ENCODE measurements at regions not wholly inside any gene's neighbourhood (a gene's known extent, or its start where the extent isn't known, plus 50 kb on each side); places are given as distances from the start of the nearest gene placed in this dataset.

DNA sequence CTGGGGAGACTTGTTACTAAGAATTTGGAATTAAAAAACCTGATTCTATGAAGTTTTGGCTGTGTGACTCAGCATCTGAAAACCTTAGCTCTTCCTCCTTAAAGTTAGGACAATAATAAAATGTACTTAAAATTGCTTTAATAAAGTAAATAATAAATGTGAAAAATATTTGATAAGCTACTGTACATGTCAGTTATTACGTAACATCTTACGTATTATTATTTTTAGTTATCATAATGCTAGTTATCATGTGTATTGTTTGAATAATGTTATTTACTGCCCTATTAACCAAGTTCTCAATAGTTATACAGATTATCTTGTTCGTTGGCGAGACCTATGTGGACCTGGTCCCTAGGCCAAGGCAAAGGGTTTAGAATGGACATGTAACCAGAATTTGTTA is 449.2 kb upstream of the ADGRL3 start:
- Mint-ChIP-seq H3K9me3 (peaks cover 3% of the 10 kb centered on the region), H3K36me3 (ENCODE audit: insufficient read depth) (no peaks in the 10 kb centered on the region), H3K4me3 (no peak overlapping the region), H3K4me1 (ENCODE audit: low read depth) (no peaks in the 10 kb centered on the region), H3K27me3 (ENCODE audit: low read depth) (no peaks in the 10 kb centered on the region)
- ATAC-seq (no peak), DNase-seq (no peak)

- H3K4me1 Mint-ChIP-seq (ENCODE audit: low read depth), result no peaks in the 10 kb centered on the region
- no peak overlapping the region for H3K4me3 Mint-ChIP-seq
- H3K27me3 Mint-ChIP-seq (ENCODE audit: low read depth), result no peaks in the 10 kb centered on the region
- no peak for ATAC-seq
- DNase-seq, result no peak
- H3K9me3 Mint-ChIP-seq, result peaks cover 19% of the 10 kb centered on the region
- no peaks in the 10 kb centered on the region for H3K36me3 Mint-ChIP-seq (ENCODE audit: insufficient read depth)
Measured at GRCh38 chr4:60757986-60758680, 442.0 kb upstream of the ADGRL3 start.

GRCh38 chr4:60759518-60760245 is 440.4 kb upstream of the ADGRL3 start:
- H3K4me3 Mint-ChIP-seq, result no peak overlapping the region
- H3K36me3 Mint-ChIP-seq (ENCODE audit: insufficient read depth), result no peaks in the 10 kb centered on the region
- H3K9me3 Mint-ChIP-seq, result peaks cover 24% of the 10 kb centered on the region
- ATAC-seq (no peak), DNase-seq (no peak)
- H3K27me3 Mint-ChIP-seq (ENCODE audit: low read depth), result no peaks in the 10 kb centered on the region
- no peaks in the 10 kb centered on the region for H3K4me1 Mint-ChIP-seq (ENCODE audit: low read depth)

- H3K9me3 Mint-ChIP-seq, result peaks cover 5% of the 10 kb centered on the region
- no peak overlapping the region for H3K4me3 Mint-ChIP-seq
- DNase-seq (no peak), ATAC-seq (no peak)
- no peaks in the 10 kb centered on the region for H3K36me3 Mint-ChIP-seq (ENCODE audit: insufficient read depth)
- H3K4me1 Mint-ChIP-seq (ENCODE audit: low read depth), result no peaks in the 10 kb centered on the region
- H3K27me3 Mint-ChIP-seq (ENCODE audit: low read depth), result no peaks in the 10 kb centered on the region
Measured at GRCh38 chr4:60780874-60781273, 419.3 kb upstream of the ADGRL3 start.

- ATAC-seq (no peak), DNase-seq (no peak)
- Mint-ChIP-seq H3K27me3 (ENCODE audit: low read depth) (no peaks in the 10 kb centered on the region), H3K36me3 (ENCODE audit: insufficient read depth) (no peaks in the 10 kb centered on the region), H3K9me3 (peaks cover 7% of the 10 kb centered on the region), H3K4me1 (ENCODE audit: low read depth) (no peaks in the 10 kb centered on the region), H3K4me3 (no peak overlapping the region)
Measured at GRCh38 chr4:60790608-60791007, 409.5 kb upstream of the ADGRL3 start.

DNA sequence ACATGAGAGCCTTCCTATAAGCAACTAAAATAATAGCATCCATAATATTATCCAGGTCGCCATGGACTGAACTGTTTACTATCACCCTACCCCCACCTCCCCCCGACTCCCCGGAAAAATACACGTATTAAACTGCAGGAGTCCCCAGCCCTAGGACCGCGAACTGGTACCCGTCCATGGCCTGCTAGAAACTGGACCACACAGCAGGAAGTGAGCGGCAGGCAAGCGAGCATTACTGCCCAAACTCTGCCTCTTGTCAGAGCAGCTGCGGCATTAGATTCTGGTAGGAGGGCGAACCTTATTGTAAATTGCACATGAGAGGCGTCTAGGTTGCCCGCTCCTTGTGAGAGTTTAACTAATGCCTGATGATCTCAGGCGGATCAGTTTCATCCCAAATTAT is 405.8 kb upstream of the ADGRL3 start:
- Mint-ChIP-seq H3K4me1 (ENCODE audit: low read depth) (no peaks in the 10 kb centered on the region), H3K9me3 (peaks cover 7% of the 10 kb centered on the region), H3K36me3 (ENCODE audit: insufficient read depth) (no peaks in the 10 kb centered on the region), H3K4me3 (no peak overlapping the region), H3K27me3 (ENCODE audit: low read depth) (no peaks in the 10 kb centered on the region)
- no peak for ATAC-seq
- no peak for DNase-seq

- Mint-ChIP-seq H3K4me1 (ENCODE audit: low read depth) (no peaks in the 10 kb centered on the region), H3K4me3 (no peak overlapping the region), H3K27me3 (ENCODE audit: low read depth) (no peaks in the 10 kb centered on the region), H3K36me3 (ENCODE audit: insufficient read depth) (no peaks in the 10 kb centered on the region), H3K9me3 (peaks cover 4% of the 10 kb centered on the region)
- ATAC-seq, result no peak
- DNase-seq, result no peak
Measured at GRCh38 chr4:60799214-60799613, 400.9 kb upstream of the ADGRL3 start.

- no peaks in the 10 kb centered on the region for H3K4me1 Mint-ChIP-seq (ENCODE audit: low read depth)
- ATAC-seq (no peak), DNase-seq (no peak)
- H3K36me3 Mint-ChIP-seq (ENCODE audit: insufficient read depth), result no peaks in the 10 kb centered on the region
- H3K4me3 Mint-ChIP-seq, result no peak overlapping the region
- H3K9me3 Mint-ChIP-seq, result peaks cover 7% of the 10 kb centered on the region
- H3K27me3 Mint-ChIP-seq (ENCODE audit: low read depth), result no peaks in the 10 kb centered on the region
Measured at GRCh38 chr4:60800701-60801100, 399.4 kb upstream of the ADGRL3 start.

DNA sequence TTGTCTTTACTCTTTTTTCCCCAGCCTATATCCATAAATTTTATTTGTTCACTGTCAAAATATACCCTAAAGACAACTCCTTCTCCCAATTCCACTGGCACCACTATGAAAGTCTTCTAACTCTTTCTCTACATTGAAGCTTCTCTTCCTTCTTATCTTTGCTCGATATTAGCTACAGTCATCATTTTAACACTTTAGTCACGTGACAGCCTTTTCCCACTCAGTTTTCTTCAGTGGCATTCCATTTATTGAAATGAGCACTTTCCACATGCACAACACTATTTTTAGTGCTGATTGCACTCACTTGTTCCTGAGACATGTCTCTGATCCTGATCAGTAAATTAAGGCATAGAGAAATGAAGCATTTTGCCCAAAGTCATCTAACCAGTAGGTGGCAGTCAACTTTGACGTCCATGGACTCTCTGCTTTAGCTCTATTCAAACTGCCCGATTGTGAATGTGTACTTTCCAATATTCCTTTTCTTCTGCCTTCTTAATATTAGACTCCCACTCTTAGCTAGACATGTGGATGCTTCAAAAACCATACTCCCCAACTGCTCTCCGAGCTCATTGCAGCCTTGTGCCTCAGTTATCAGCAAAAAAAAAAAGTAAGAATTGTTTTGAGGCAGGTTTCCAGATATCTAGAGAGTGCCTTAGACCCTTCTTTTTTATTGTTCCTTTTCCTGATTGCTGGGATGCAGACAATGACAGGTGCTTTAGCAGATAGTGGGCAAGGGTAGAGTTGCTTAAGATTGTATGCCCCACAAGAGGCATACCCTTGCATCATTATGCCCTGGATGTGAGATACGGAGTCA is 394.4 kb upstream of the ADGRL3 start:
- H3K4me3 Mint-ChIP-seq, result no peak overlapping the region
- H3K4me1 Mint-ChIP-seq (ENCODE audit: low read depth), result no peaks in the 10 kb centered on the region
- no peaks in the 10 kb centered on the region for H3K27me3 Mint-ChIP-seq (ENCODE audit: low read depth)
- DNase-seq, result no peak
- no peak for ATAC-seq
- peaks cover 10% of the 10 kb centered on the region for H3K9me3 Mint-ChIP-seq
- no peaks in the 10 kb centered on the region for H3K36me3 Mint-ChIP-seq (ENCODE audit: insufficient read depth)

DNA sequence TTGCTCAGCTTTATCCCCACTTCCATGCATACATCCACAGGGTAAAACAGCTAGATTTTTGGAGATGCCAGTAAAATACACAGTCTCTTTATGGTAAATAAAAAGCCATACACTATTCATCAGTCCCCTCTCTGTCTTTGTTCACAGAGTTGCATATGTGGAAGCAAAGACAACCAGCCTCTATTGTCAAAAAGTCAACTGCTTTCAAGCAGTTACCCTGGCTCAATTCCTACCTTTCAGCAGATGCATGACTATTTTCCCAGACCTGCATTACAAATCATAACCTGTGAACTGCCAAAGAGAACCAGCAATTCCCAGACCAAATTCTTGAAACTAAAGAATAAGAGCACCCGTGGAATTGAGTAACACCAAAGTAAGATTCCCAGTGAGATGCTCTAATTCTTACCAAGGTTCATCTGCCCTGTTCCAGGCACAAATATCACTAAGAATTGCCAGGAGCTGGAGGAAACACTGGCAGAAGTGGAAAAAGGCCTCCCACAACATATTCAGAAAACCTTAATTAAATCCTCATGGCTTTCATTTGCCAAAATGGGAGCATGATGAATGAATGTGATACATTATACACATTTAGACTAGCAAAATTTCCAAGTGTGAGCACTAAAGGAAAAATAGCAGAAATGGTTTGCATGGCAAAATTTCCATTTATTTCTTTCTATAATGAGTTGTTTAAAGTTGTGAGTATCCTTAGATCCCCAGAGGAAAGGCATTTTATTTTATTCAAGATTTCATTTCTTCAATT is 391.2 kb upstream of the ADGRL3 start:
- Mint-ChIP-seq H3K4me1 (ENCODE audit: low read depth) (no peaks in the 10 kb centered on the region), H3K36me3 (ENCODE audit: insufficient read depth) (no peaks in the 10 kb centered on the region), H3K4me3 (no peak overlapping the region), H3K27me3 (ENCODE audit: low read depth) (no peaks in the 10 kb centered on the region), H3K9me3 (peaks cover 22% of the 10 kb centered on the region)
- DNase-seq (no peak), ATAC-seq (no peak)

DNA sequence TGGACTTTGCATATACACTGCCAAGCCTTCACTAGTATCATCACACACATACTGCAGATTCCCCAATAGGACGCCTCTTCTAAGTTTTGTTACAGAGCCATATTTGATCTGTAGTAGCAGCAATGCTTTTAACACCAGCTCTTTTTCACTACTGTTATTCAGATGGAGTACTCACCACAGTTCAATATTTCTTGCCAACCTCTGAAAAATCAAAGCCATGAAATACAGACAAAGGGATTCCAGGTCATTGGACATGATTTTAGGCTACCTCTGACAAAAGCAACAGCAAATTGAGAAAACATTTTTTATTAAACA is 390.7 kb upstream of the ADGRL3 start:
- no peaks in the 10 kb centered on the region for H3K36me3 Mint-ChIP-seq (ENCODE audit: insufficient read depth)
- DNase-seq (no peak), ATAC-seq (no peak)
- H3K4me1 Mint-ChIP-seq (ENCODE audit: low read depth), result no peaks in the 10 kb centered on the region
- H3K4me3 Mint-ChIP-seq, result no peak overlapping the region
- peaks cover 22% of the 10 kb centered on the region for H3K9me3 Mint-ChIP-seq
- H3K27me3 Mint-ChIP-seq (ENCODE audit: low read depth), result no peaks in the 10 kb centered on the region

- no peak overlapping the region for H3K4me3 Mint-ChIP-seq
- no peak for ATAC-seq
- no peaks in the 10 kb centered on the region for H3K36me3 Mint-ChIP-seq (ENCODE audit: insufficient read depth)
- no peaks in the 10 kb centered on the region for H3K4me1 Mint-ChIP-seq (ENCODE audit: low read depth)
- no peak for DNase-seq
- H3K27me3 Mint-ChIP-seq (ENCODE audit: low read depth), result no peaks in the 10 kb centered on the region
- H3K9me3 Mint-ChIP-seq, result peaks cover 22% of the 10 kb centered on the region
Measured at GRCh38 chr4:60812811-60813210, 387.3 kb upstream of the ADGRL3 start.

- no peaks in the 10 kb centered on the region for H3K27me3 Mint-ChIP-seq (ENCODE audit: low read depth)
- ATAC-seq (no peak), DNase-seq (no peak)
- no peaks in the 10 kb centered on the region for H3K36me3 Mint-ChIP-seq (ENCODE audit: insufficient read depth)
- no peaks in the 10 kb centered on the region for H3K4me1 Mint-ChIP-seq (ENCODE audit: low read depth)
- H3K4me3 Mint-ChIP-seq, result no peak overlapping the region
- H3K9me3 Mint-ChIP-seq, result peaks cover 24% of the 10 kb centered on the region
Measured at GRCh38 chr4:60814549-60814948, 385.6 kb upstream of the ADGRL3 start.

- Mint-ChIP-seq H3K4me3 (no peak overlapping the region), H3K27me3 (ENCODE audit: low read depth) (no peaks in the 10 kb centered on the region), H3K4me1 (ENCODE audit: low read depth) (no peaks in the 10 kb centered on the region), H3K9me3 (peaks cover 13% of the 10 kb centered on the region), H3K36me3 (ENCODE audit: insufficient read depth) (no peaks in the 10 kb centered on the region)
- no peak for DNase-seq
- ATAC-seq, result no peak
Measured at GRCh38 chr4:60817609-60818008, 382.5 kb upstream of the ADGRL3 start.

All from activated T-cell treated with anti-CD3 and anti-CD28 coated beads, Interleukin-2, amount 50 U/mL, for 4 hours (primary cell).